OCI-LY7 (cell line): ENCODE measurements at regions not wholly inside any gene's neighbourhood (a gene's known extent, or its start where the extent isn't known, plus 50 kb on each side); places are given as distances from the start of the nearest gene placed in this dataset.

Experiments used
- BruUV-seq: library from RNA; stranded (reverse); fragments of 400-500 nt; replicated peaks from 2 replicates; lab custom pipeline; 2021; lab: Mats Ljungman, UMichigan
- CTCF ChIA-PET: fragments of 300-600 bp; sonication (Branson Sonifier 250); formaldehyde crosslinking; loops from one replicate; lab custom pipeline; 2022; ENCODE audit warnings: antibody characterized with exemption; ENCODE audit not compliant: unreplicated experiment; lab: Charles Lee
- POLR2A ChIA-PET: fragments of 300-600 bp; sonication (Branson Sonifier 250); formaldehyde crosslinking; loops from one replicate; lab custom pipeline; 2022; ENCODE audit warnings: antibody characterized with exemption; lab: Charles Lee
- DNase-seq: peaks from one replicate; pipeline ENCODE4 v3.0.0-alpha.2; 2015; ENCODE audit warnings: low spot score
- H2AFZ ChIP-seq: fragments of 200-600 bp; sonication (generic), shearing (Covaris generic); 2 replicates; pipeline ENCODE4 v1.6.1; 2014; ENCODE audit warnings: mild to moderate bottlenecking, antibody characterized with exemption, low read length, moderate library complexity
- H3K27ac ChIP-seq: fragments of 200-600 bp; sonication (generic); 2 replicates; pipeline ENCODE4 v1.5.1; 2014; ENCODE audit warnings: mixed run types, low read depth, mild to moderate bottlenecking, moderate library complexity, low read length, inconsistent platforms; ENCODE audit not compliant: poor library complexity, severe bottlenecking
- H3K36me3 ChIP-seq: fragments of 200-600 bp; sonication (generic); 2 replicates; pipeline ENCODE4 v1.6.1; 2014; ENCODE audit warnings: mild to moderate bottlenecking, antibody characterized with exemption, low read length, moderate library complexity, mixed read lengths; ENCODE audit not compliant: insufficient read depth
- H3K4me1 ChIP-seq: fragments of 200-600 bp; sonication (generic); 2 replicates; pipeline ENCODE4 v1.5.1; 2014; ENCODE audit warnings: mild to moderate bottlenecking, low read length; ENCODE audit not compliant: insufficient read depth, poor library complexity, severe bottlenecking
- H3K4me2 ChIP-seq: fragments of 200-600 bp; sonication (generic); 2 replicates; pipeline ENCODE4 v1.6.1; 2014; ENCODE audit warnings: mild to moderate bottlenecking, low read length
- H3K4me3 ChIP-seq: fragments of 200-600 bp; sonication (generic); 2 replicates; pipeline ENCODE4 v1.5.1; 2014; ENCODE audit warnings: mild to moderate bottlenecking, low read depth, low read length; ENCODE audit not compliant: poor library complexity, severe bottlenecking
- H3K79me2 ChIP-seq: fragments of 200-600 bp; sonication (generic); 2 replicates; pipeline ENCODE4 v1.6.1; 2016; ENCODE audit warnings: low read depth, mild to moderate bottlenecking, low read length, moderate library complexity, mixed read lengths; ENCODE audit not compliant: insufficient read depth
- H3K9me2 ChIP-seq: fragments of 200-600 bp; sonication (generic); 2 replicates; pipeline ENCODE4 v1.6.1; 2016; ENCODE audit warnings: mild to moderate bottlenecking, low read length, mixed read lengths; ENCODE audit not compliant: insufficient read depth
- H3K9me3 ChIP-seq: fragments of 200-600 bp; sonication (generic); 2 replicates; pipeline ENCODE4 v1.6.1; 2014; ENCODE audit warnings: mild to moderate bottlenecking, mixed run types, low read length, mixed read lengths
- H4K20me1 ChIP-seq: fragments of 200-600 bp; sonication (generic); 2 replicates; pipeline ENCODE4 v1.6.1; 2014; ENCODE audit warnings: mild to moderate bottlenecking, antibody characterized with exemption, low read length, moderate library complexity, mixed read lengths; ENCODE audit not compliant: insufficient read depth
- EZH2phosphoT487 ChIP-seq: fragments of 200-600 bp; sonication (generic); IDR thresholded peaks from 2 replicates; pipeline ENCODE4 v1.6.1; 2018; ENCODE audit warnings: low read depth, borderline replicate concordance, mild to moderate bottlenecking, mixed run types, antibody characterized with exemption, low read length, moderate library complexity, mixed read lengths
- intact Hi-C: fragments of 100-400 bp; cut with micrococcal nuclease; formaldehyde crosslinking; loops from one replicate; pipeline ENCODE4 v1.10.0; 2022; ENCODE audit not compliant: unreplicated experiment
- TF ChIP-seq, protein P1 (sequence below): fragments of 200-600 bp; sonication (generic); conservative IDR thresholded peaks from 2 replicates; pipeline ENCODE4 v1.5.1; 2014; ENCODE audit warnings: mild to moderate bottlenecking, antibody characterized with exemption, low read length, moderate library complexity, mixed read lengths

DNA sequence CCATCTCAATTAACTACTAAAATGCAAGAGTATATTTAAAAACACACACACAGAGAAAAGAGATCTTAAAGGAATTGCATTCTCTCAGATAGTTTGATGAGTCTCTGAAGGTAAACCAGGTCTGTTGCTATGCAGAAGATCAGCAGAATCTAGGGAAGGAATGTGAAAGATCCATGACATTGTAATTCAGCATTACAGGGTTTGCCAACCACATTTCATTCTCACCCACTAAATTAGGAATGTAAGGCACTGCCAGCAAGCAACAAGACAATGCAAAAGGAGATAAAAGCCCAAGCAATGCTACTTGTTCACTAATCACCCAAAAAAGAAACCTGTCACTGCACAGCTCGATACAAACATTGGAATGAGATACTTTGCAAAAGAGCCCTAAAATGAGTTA is 106.3 kb downstream of the LRIG3 start:
- H3K4me2 ChIP-seq = no peak overlapping the region
- no peaks in the 10 kb centered on the region for H3K79me2 ChIP-seq
- no peaks in the 10 kb centered on the region for H3K9me2 ChIP-seq
- H4K20me1 ChIP-seq = no peaks in the 10 kb centered on the region
- no peaks in the 10 kb centered on the region for H3K9me3 ChIP-seq
- DNase-seq = no peak
- intact Hi-C loops = no loop called here
- CTCF ChIA-PET = no interaction called here
- H3K27ac ChIP-seq = no peak overlapping the region
- TF ChIP-seq, protein P1, sequence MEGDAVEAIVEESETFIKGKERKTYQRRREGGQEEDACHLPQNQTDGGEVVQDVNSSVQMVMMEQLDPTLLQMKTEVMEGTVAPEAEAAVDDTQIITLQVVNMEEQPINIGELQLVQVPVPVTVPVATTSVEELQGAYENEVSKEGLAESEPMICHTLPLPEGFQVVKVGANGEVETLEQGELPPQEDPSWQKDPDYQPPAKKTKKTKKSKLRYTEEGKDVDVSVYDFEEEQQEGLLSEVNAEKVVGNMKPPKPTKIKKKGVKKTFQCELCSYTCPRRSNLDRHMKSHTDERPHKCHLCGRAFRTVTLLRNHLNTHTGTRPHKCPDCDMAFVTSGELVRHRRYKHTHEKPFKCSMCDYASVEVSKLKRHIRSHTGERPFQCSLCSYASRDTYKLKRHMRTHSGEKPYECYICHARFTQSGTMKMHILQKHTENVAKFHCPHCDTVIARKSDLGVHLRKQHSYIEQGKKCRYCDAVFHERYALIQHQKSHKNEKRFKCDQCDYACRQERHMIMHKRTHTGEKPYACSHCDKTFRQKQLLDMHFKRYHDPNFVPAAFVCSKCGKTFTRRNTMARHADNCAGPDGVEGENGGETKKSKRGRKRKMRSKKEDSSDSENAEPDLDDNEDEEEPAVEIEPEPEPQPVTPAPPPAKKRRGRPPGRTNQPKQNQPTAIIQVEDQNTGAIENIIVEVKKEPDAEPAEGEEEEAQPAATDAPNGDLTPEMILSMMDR = no peak
- TF ChIP-seq EZH2phosphoT487 = no peak
- POLR2A ChIA-PET = no interaction called here
- H3K36me3 ChIP-seq = no peaks in the 10 kb centered on the region
- H3K4me3 ChIP-seq = no peak overlapping the region
- BruUV-seq = no TSS peak
- H2AFZ ChIP-seq = no peak overlapping the region
- H3K4me1 ChIP-seq = no peaks in the 10 kb centered on the region

DNA sequence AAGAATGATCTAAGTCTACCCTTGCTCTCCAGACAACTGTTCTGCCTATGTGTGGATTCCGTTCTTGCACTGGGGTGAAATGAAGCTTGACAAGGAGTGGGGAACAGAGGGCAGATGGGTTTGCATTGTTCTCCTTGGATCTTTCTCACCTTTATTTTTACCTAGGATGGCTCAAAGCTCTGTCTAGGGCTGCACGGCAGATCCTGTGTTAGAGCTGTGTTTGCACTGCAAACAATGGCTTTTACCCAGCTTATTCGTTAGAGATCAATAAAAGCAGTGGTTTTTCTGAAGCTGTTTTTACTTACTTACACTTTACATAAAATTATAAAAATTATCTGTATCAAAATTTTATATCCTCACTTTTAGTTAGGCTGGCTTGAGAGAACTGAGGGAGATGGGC is 105.1 kb downstream of the LRIG3 start:
- Histone ChIP-seq H3K4me2 (no peak overlapping the region), H3K79me2 (no peaks in the 10 kb centered on the region), H4K20me1 (no peaks in the 10 kb centered on the region), H2AFZ (no peak overlapping the region), H3K36me3 (no peaks in the 10 kb centered on the region), H3K4me1 (no peaks in the 10 kb centered on the region), H3K4me3 (no peak overlapping the region), H3K9me2 (no peaks in the 10 kb centered on the region), H3K27ac (no peak overlapping the region), H3K9me3 (no peaks in the 10 kb centered on the region)
- DNase-seq = no peak
- intact Hi-C loops = no loop called here
- no peak for TF ChIP-seq EZH2phosphoT487
- TF ChIP-seq, protein P1 = no peak
- CTCF ChIA-PET = no interaction called here
- POLR2A ChIA-PET = interaction anchor here (0.7 kb wide), 1 partner anchor 770 kb away, joined by 6 read pairs; no protein-coding TSS in a partner anchor
- BruUV-seq = no TSS peak

DNA sequence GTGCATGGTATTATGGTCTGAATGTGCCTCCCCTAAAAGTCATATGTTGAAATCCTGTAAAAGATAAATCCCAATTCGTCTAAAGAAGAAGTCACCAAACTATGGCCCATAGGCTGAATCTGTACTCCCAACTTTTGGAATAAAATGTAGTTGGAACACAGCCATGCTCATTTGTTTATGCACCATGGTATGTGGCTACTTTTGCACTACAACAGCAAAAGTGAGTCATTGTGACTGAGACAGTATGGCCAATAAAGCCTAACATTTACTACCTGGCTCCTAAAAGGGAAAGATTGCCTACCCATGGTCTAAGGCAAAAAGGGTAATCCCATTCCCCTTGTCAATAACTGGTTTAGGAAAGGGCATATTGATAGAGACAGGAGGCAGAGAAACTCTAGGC is 101.8 kb downstream of the LRIG3 start:
- ChIA-PET CTCF (no interaction called here), POLR2A (interaction anchor here (0.7 kb wide), 1 partner anchor 67 kb away, joined by 3 read pairs; no protein-coding TSS in a partner anchor)
- Histone ChIP-seq H3K79me2 (no peaks in the 10 kb centered on the region), H3K4me1 (no peaks in the 10 kb centered on the region), H3K4me2 (no peak overlapping the region), H4K20me1 (no peaks in the 10 kb centered on the region), H3K27ac (no peak overlapping the region), H3K9me3 (no peaks in the 10 kb centered on the region), H3K9me2 (no peaks in the 10 kb centered on the region), H3K36me3 (no peaks in the 10 kb centered on the region), H2AFZ (no peak overlapping the region), H3K4me3 (no peak overlapping the region)
- TF ChIP-seq, protein P1 = no peak
- TF ChIP-seq EZH2phosphoT487 = no peak
- no TSS peak for BruUV-seq
- intact Hi-C loops = no loop called here
- no peak for DNase-seq
